Stimulated activated CD4-positive, alpha-beta T cell treated with anti-CD3 and anti-CD28 coated beads, Interleukin-1b, Interleukin-23, amount 100 ng/mL, for 24 hours (primary cell): ENCODE measurements at regions not wholly inside any gene's neighbourhood (a gene's known extent, or its start where the extent isn't known, plus 50 kb on each side); places are given as distances from the start of the nearest gene placed in this dataset.
"Not testable (repeated sequence)": the region's sequence is repeated elsewhere in the genome, so short reads cannot be mapped to it uniquely, and the experiment has no call there.

ENCODE experiments used
- DNase-seq, 4 experiments: peaks; one replicate each; pipeline ENCODE4 v3.0.0-alpha.2; 2020; ENCODE audit warnings: low read depth in 4 of 4, low spot score in 1 of 4

- DNase-seq = no peak
Measured at GRCh38 chr2:82224301-82224940, 1919.9 kb upstream of the LRRTM1 start.

- DNase-seq = no peak
Measured at GRCh38 chr2:82215212-82215611, 1910.7 kb upstream of the LRRTM1 start.

- DNase-seq = no peak
Measured at GRCh38 chr2:82199493-82199852, 1894.9 kb upstream of the LRRTM1 start.

GRCh38 chr2:82198809-82199492 is 1894.4 kb upstream of the LRRTM1 start:
- no peak for DNase-seq

GRCh38 chr2:82182270-82182669 is 1877.7 kb upstream of the LRRTM1 start:
- no peak for DNase-seq

GRCh38 chr2:82175210-82175609 is 1870.7 kb upstream of the LRRTM1 start:
- not testable (repeated sequence) for DNase-seq

- DNase-seq = no peak
Measured at GRCh38 chr2:82172483-82172882, 1867.9 kb upstream of the LRRTM1 start.

- no peak for DNase-seq
Measured at GRCh38 chr2:82169379-82169778, 1864.8 kb upstream of the LRRTM1 start.

GRCh38 chr2:82165377-82165776 is 1860.8 kb upstream of the LRRTM1 start:
- DNase-seq = no peak

GRCh38 chr2:82158150-82158549 is 1853.6 kb upstream of the LRRTM1 start:
- no peak for DNase-seq

- DNase-seq = no peak
Measured at GRCh38 chr2:82155469-82155868, 1850.9 kb upstream of the LRRTM1 start.

- no peak for DNase-seq
Measured at GRCh38 chr2:82143343-82143742, 1838.8 kb upstream of the LRRTM1 start.

GRCh38 chr2:82139979-82140611 is 1835.5 kb upstream of the LRRTM1 start:
- no peak for DNase-seq

- DNase-seq = no peak
Measured at GRCh38 chr2:82137441-82137840, 1832.9 kb upstream of the LRRTM1 start.

- DNase-seq = no peak
Measured at GRCh38 chr2:82128051-82128450, 1823.5 kb upstream of the LRRTM1 start.

- no peak for DNase-seq
Measured at GRCh38 chr2:82124629-82125028, 1820.1 kb upstream of the LRRTM1 start.

GRCh38 chr2:82120654-82121053 is 1816.1 kb upstream of the LRRTM1 start:
- DNase-seq = no peak

GRCh38 chr2:82120115-82120514 is 1815.6 kb upstream of the LRRTM1 start:
- DNase-seq = no peak

- DNase-seq = no peak
Measured at GRCh38 chr2:82109418-82109817, 1804.9 kb upstream of the LRRTM1 start.

- DNase-seq = no peak
Measured at GRCh38 chr2:82098617-82099016, 1794.1 kb upstream of the LRRTM1 start.

GRCh38 chr2:82089518-82089917 is 1785.0 kb upstream of the LRRTM1 start:
- DNase-seq = no peak

- no peak for DNase-seq
Measured at GRCh38 chr2:82084679-82085392, 1780.3 kb upstream of the LRRTM1 start.
